HG03354 (cell line): ENCODE measurements at regions not wholly inside any gene's neighbourhood (a gene's known extent, or its start where the extent isn't known, plus 50 kb on each side); places are given as distances from the start of the nearest gene placed in this dataset.

Source experiments
- ATAC-seq: cut with Tn5 transposase; IDR thresholded peaks from one replicate; pipeline ENCODE4 v1.9.1; 2021; ENCODE audit warnings: mild to moderate bottlenecking; ENCODE audit not compliant: unreplicated experiment, poor library complexity, severe bottlenecking

GRCh38 chr7:20931739-20932138 lies 145.1 kb upstream of the SP8 start:
- ATAC-seq = no peak

DNA sequence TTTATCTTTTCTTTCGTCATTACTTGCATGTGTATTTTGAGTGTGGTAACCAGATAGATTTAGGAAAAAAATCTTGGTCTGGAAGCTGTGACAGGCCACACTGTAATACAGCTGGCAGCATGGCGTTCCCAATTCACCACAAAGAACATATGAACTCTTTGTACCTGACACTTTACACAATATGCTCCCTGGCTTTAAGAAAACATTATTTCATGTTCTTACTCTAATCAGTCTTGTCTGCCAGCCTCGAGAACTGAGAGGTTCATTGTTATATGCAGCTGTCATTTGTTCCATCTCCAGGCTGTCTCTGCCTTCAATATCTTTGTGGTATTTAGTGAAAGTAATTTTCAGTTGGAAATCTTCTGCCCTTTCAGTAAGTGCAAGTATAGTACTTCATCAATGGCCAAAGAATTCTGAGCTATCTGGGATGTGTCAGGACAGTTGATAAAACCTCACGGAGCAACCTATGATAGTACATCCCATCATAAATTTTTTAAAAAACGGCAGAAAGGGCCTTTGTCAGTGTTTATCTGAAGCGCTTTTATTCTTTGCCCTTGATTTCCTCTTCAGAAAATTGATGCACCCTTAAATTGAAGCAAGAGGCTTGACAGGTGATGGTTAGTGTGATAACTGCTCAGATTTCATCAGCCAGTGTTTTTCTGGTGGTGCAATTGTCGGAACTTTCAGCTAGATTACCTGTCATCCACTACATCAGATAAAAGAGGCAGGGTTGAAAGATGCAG lies 146.3 kb upstream of the SP8 start:
- ATAC-seq = no peak

DNA sequence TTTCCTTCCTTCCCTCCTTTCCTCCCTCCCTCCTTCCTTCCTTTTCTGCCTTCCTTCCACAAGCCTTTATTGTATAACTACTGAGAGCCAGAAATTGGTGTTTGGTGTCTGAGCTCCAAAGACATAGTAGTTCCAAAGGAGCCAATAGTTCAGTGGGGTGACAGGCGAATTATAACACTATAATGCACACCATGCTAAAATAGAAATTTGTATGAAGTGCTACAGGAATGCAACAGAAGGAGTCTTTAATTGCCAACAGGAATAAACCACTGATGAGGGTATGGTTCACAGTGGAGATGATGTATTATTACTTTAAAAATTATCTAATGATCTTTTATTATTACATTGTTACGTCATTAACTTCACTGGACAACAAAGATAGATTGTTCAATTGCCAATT lies 158.8 kb upstream of the SP8 start:
- ATAC-seq = no peak

GRCh38 chr7:20952916-20953315 lies 166.2 kb upstream of the SP8 start:
- no peak for ATAC-seq

DNA sequence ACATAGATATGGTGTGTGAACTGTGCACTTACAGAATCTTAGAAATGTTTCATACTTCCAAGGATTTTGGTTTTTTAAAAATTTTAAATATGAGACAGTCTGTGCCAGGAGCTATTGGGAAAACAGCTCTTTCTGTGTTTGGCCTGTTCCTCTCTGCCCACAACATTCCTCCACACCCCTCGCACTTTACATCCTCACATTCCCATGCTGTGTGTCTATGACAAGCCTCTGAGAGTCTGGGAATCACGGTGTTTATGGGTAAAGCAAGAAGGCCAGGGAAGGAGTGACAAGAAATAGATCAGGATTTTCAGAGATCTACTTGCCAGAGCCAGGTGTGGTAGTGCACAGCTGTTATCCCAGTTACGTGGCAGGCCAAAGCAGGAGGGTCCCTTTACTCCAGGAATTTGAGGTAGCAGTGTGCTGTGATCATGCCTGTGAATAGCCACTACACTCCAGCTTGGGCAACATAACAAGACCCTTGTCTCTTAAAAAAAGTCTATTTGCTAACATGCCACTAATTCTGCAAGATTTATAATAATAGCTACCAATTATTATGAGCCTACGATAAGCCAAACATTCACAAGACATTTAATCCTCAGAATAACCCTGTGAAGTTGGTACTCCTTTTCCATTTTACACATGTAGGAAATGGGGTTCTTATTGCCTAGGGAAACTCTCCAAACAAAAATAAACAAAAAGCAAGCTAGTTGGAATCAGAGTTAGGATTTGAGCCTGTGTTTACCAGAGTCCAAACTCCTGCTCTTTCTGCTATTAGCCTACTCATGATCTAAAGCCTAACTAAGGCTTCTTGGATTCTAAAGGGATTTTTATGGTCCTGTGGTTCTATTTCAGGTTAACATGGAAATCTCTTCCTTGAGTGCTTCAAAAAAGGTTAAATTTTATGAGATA lies 168.3 kb upstream of the SP8 start:
- no peak for ATAC-seq

DNA sequence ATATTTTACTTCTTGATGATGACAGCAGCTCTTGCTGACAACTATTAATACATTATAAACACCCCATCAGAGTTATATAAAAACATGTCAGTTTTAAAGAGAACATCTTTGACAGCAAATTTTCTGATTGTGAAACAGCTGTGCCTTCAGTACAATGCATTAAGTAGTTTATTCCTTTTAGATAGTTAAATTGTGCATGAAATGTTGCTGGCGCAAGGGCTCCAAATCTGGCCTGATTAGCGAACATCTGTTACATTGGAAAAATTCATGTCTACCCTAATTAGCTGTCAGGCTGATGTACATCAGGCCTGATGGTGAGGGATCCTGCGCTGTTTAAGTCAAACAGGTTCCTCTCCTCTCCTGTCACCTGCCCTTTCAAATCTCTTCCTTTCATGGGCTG lies 171.9 kb upstream of the SP8 start:
- no peak for ATAC-seq

- ATAC-seq = no peak
These were observed 172.6 kb upstream of the SP8 start for GRCh38 chr7:20959281-20959680.

- ATAC-seq = no peak
These were observed 177.0 kb upstream of the SP8 start for GRCh38 chr7:20963556-20964280.

- ATAC-seq = no peak
These were observed 177.7 kb upstream of the SP8 start for GRCh38 chr7:20964281-20964918.

- no peak for ATAC-seq
These were observed 184.5 kb upstream of the SP8 start for GRCh38 chr7:20971219-20971618.

DNA sequence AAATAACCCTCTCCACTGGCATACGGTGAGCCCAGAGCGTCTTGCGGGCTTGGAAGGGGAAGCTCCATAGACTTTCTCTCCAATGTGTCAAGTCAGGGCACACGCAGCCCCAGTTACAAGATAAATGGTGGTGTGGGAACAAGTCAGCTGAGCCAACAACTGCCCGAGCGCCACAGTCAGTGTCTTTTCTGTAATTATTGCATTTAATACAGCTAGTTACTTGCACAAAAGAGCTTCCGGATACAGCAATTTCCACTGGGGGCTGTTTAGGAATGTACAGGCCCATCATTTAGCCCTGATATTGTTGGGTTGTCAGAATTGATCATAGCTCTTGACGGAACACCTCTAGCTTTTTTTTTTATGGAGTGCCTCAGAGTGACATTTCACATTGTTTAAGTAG lies 193.5 kb upstream of the SP8 start:
- ATAC-seq = no peak

DNA sequence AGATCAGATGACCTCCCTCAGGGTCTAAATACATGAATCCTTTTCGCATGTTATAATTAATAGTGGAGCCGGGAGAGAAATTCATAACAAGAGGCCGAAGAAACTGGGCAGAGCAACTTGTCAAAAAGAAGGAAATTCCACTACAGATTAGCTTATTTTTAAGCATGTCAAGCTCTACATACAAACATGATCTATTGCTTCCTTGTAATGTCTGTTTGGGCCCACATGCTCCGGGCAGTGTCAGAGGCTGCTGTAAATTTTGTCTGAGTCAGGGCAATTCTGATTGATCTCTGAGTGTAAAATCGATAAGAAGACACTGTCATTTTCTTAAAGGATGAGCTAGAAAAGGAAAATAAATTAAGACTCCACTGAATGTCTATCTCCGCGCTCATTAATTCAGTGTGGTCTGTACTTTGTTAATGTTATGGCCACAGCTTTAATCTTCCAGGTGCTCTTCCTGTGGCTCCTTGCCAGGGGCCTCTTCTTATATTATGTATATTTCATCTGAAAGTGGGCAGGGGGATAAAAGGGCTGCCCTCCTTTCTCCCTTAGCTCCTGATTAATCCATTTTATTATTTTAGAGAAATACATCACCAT lies 194.1 kb upstream of the SP8 start:
- ATAC-seq = no peak

GRCh38 chr7:20988340-20988739 lies 201.7 kb upstream of the SP8 start:
- no peak for ATAC-seq

DNA sequence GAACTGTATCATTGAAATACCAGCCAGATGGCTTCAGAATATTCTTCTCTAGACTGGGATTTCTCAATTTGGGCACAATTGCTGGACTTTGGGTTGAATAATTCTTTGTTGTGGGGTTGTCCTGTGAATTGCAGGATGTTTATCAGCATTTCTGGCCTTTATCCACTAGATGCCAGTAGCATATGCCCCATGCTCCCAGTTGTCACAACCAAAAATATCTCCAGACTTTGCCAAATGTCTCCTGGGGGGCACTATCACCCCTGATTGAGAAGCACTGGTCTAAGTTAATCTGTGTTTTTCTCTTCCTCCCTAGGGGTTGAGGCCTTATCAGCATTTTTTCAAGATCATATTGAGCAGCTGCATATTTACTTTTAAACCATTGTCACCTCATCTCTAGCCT lies 204.9 kb upstream of the SP8 start:
- ATAC-seq = no peak

GRCh38 chr7:20993693-20994092 lies 207.0 kb upstream of the SP8 start:
- no peak for ATAC-seq

GRCh38 chr7:20998309-20998708 lies 211.6 kb upstream of the SP8 start:
- no peak for ATAC-seq

- ATAC-seq = no peak
These were observed 224.5 kb upstream of the SP8 start for GRCh38 chr7:21011153-21011552.

GRCh38 chr7:21013765-21014539 lies 227.3 kb upstream of the SP8 start:
- no peak for ATAC-seq

- no peak for ATAC-seq
These were observed 234.0 kb upstream of the SP8 start for GRCh38 chr7:21020667-21021066.
